ENCODE measurements at regions not wholly inside any gene's neighbourhood (a gene's known extent, or its start where the extent isn't known, plus 50 kb on each side); places are given as distances from the start of the nearest gene placed in this dataset.
"Not testable (repeated sequence)": the region's sequence is repeated elsewhere in the genome, so short reads cannot be mapped to it uniquely, and the experiment has no call there.

- DNase-seq, result no peak
Observed at GRCh38 chrX:114077773-114078172, 506.1 kb upstream of the HTR2C start.

GRCh38 chrX:114075073-114075673, 508.7 kb upstream of the HTR2C start:
- DNase-seq, result peak; percentile 0

- no peak for DNase-seq
Observed at GRCh38 chrX:114073926-114074325, 510.0 kb upstream of the HTR2C start.

GRCh38 chrX:114071412-114071811, 512.5 kb upstream of the HTR2C start:
- peak; percentile 56 for DNase-seq

GRCh38 chrX:114065577-114066223, 518.2 kb upstream of the HTR2C start:
- DNase-seq, result peak; percentile 11

- no peak for DNase-seq
Observed at GRCh38 chrX:114061226-114061625, 522.7 kb upstream of the HTR2C start.

GRCh38 chrX:114058988-114059418, 524.9 kb upstream of the HTR2C start:
- peak; percentile 54 for DNase-seq

GRCh38 chrX:114057422-114057821, 526.5 kb upstream of the HTR2C start:
- not testable (repeated sequence) for DNase-seq

GRCh38 chrX:114051667-114052315, 532.1 kb upstream of the HTR2C start:
- no peak for DNase-seq

GRCh38 chrX:114050075-114050796, 533.6 kb upstream of the HTR2C start:
- no peak for DNase-seq

- DNase-seq, result no peak
Observed at GRCh38 chrX:114049063-114049462, 534.8 kb upstream of the HTR2C start.

GRCh38 chrX:114047558-114047957, 536.3 kb upstream of the HTR2C start:
- no peak for DNase-seq

GRCh38 chrX:114046695-114047279, 537.1 kb upstream of the HTR2C start:
- no peak for DNase-seq

GRCh38 chrX:114041470-114041869, 542.4 kb upstream of the HTR2C start:
- not testable (repeated sequence) for DNase-seq

- DNase-seq, result not testable (repeated sequence)
Observed at GRCh38 chrX:114040661-114041269, 543.1 kb upstream of the HTR2C start.

- DNase-seq, result not testable (repeated sequence)
Observed at GRCh38 chrX:114040111-114040510, 543.8 kb upstream of the HTR2C start.

- no peak for DNase-seq
Observed at GRCh38 chrX:114038358-114038757, 545.5 kb upstream of the HTR2C start.

GRCh38 chrX:114037515-114037914, 546.4 kb upstream of the HTR2C start:
- no peak for DNase-seq

- no peak for DNase-seq
Observed at GRCh38 chrX:114028907-114029662, 554.8 kb upstream of the HTR2C start.

- no peak for DNase-seq
Observed at GRCh38 chrX:114017086-114017485, 566.8 kb upstream of the HTR2C start.

- peak; percentile 37 for DNase-seq
Observed at GRCh38 chrX:114015966-114016365, 567.9 kb upstream of the HTR2C start.

GRCh38 chrX:114006664-114007063, 577.2 kb upstream of the HTR2C start:
- peak; percentile 37 for DNase-seq

Measured in MV-4-11 (cell line).